GM12878 (cell line): ENCODE measurements at regions not wholly inside any gene's neighbourhood (a gene's known extent, or its start where the extent isn't known, plus 50 kb on each side); places are given as distances from the start of the nearest gene placed in this dataset.

ENCODE experiments used
- ATAC-seq: fragments of 200-7000 bp; cut with Tn5 transposase; 3 replicates; pipeline ENCODE4 v1.9.1; 2020; ENCODE audit warnings: mild to moderate bottlenecking, moderate library complexity
- BruUV-seq: library from RNA; stranded (reverse); fragments of 400-500 nt; replicated peaks from 2 replicates; lab custom pipeline; 2021; lab: Mats Ljungman, UMichigan
- CTCF ChIA-PET: fragments of 300-600 bp; sonication (Branson Sonifier 250); formaldehyde crosslinking; extraction: SDS; loops from one replicate; lab custom pipeline; 2021; ENCODE audit warnings: inconsistent platforms; lab: Yijun Ruan, JAX
- POLR2A ChIA-PET: fragments of 350-600 bp; formaldehyde crosslinking; extraction: SDS; loops from one replicate; lab custom pipeline; 2021; ENCODE audit warnings: inconsistent platforms; lab: Charles Lee
- RAD21 ChIA-PET: fragments of 300-600 bp; sonication (Branson Sonifier 250); formaldehyde crosslinking; loops from one replicate; lab custom pipeline; 2023; ENCODE audit warnings: antibody characterized with exemption; ENCODE audit not compliant: unreplicated experiment; lab: Charles Lee
- SMC1A ChIA-PET: fragments of 300-600 bp; sonication (Branson Sonifier 250); formaldehyde crosslinking; loops from one replicate; lab custom pipeline; 2023; ENCODE audit not compliant: unreplicated experiment, uncharacterized antibody; lab: Charles Lee
- DNase-seq: peaks from one replicate; pipeline ENCODE4 v3.0.0-alpha.2; 2011; ENCODE audit warnings: low read depth, low spot score
- FAIRE-seq: peaks from 3 replicates; lab custom pipeline; 2011; peaks lifted over from hg19 to GRCh38; lab: Jason Lieb, UNC
- H2AFZ ChIP-seq: 2 replicates; pipeline ENCODE4 v1.6.0; 2011; ENCODE audit warnings: low read depth, low read length, control low read depth; ENCODE audit not compliant: control insufficient read depth
- H3K27ac ChIP-seq: 2 replicates; pipeline ENCODE4 v1.5.1; 2011; ENCODE audit warnings: control low read depth; ENCODE audit not compliant: control insufficient read depth, insufficient read depth
- H3K27me3 ChIP-seq, 2 experiments: replicated peaks in 1 of 2; 2 replicates each; pipeline versions ENCODE4 v1.6.0 to v1.6.1; 2011; ENCODE audit warnings: low read length in 1 of 2; ENCODE audit not compliant: control insufficient read depth in 2 of 2, insufficient read depth in 2 of 2
- H3K36me3 ChIP-seq, 2 experiments: 2 replicates each; pipeline ENCODE4 v1.5.1; 2011; ENCODE audit warnings: low read length in 1 of 2; ENCODE audit not compliant: control insufficient read depth in 2 of 2, insufficient read depth in 2 of 2
- H3K4me1 ChIP-seq: 2 replicates; pipeline ENCODE4 v1.6.1; 2011; ENCODE audit warnings: mild to moderate bottlenecking, low read length, moderate library complexity, mixed read lengths; ENCODE audit not compliant: control insufficient read depth, insufficient read depth
- H3K4me2 ChIP-seq: 2 replicates; pipeline ENCODE4 v1.6.0; 2011; ENCODE audit warnings: control low read depth; ENCODE audit not compliant: control insufficient read depth, insufficient read depth
- H3K4me3 ChIP-seq: fragments of 200-600 bp; sonication (generic); 2 replicates; pipeline ENCODE4 v1.5.1; 2016
- H3K79me2 ChIP-seq: 2 replicates; pipeline ENCODE4 v1.6.0; 2011; ENCODE audit warnings: low read length; ENCODE audit not compliant: control insufficient read depth, insufficient read depth
- H3K9ac ChIP-seq: 2 replicates; pipeline ENCODE4 v1.8.0; 2011; ENCODE audit warnings: low read length, control low read depth, mixed read lengths; ENCODE audit not compliant: control insufficient read depth, insufficient read depth
- H3K9me3 ChIP-seq: replicated peaks from 3 replicates; pipeline ENCODE4 v1.5.1; 2011; ENCODE audit warnings: mild to moderate bottlenecking, low read length; ENCODE audit not compliant: control insufficient read depth, insufficient read depth
- H4K20me1 ChIP-seq: 2 replicates; pipeline ENCODE4 v1.6.0; 2011; ENCODE audit not compliant: control insufficient read depth, insufficient read depth
- BACH1 ChIP-seq: fragments of 450-650 bp; IDR thresholded peaks from 2 replicates; pipeline ENCODE4 v1.6.1; 2017; ENCODE audit warnings: mild to moderate bottlenecking, borderline replicate concordance
- CBFB ChIP-seq: IDR thresholded peaks from 2 replicates; pipeline ENCODE4 v1.6.1; 2016; ENCODE audit warnings: antibody characterized with exemption, low read depth
- CBX3 ChIP-seq: fragments of 200-600 bp; sonication (generic); IDR thresholded peaks from 2 replicates; pipeline ENCODE4 v1.6.1; 2016; ENCODE audit warnings: low read depth, borderline replicate concordance
- HCFC1 ChIP-seq: fragments of 150-350 bp; IDR thresholded peaks from 2 replicates; pipeline ENCODE4 v1.6.1; 2014; ENCODE audit warnings: low read length
- IKZF1 ChIP-seq: fragments of 450-650 bp; conservative IDR thresholded peaks from 2 replicates; pipeline ENCODE4 v1.6.1; 2017; ENCODE audit warnings: antibody characterized with exemption, mild to moderate bottlenecking
- IKZF2 ChIP-seq, 2 experiments: fragments of 450-650 bp; IDR thresholded peaks; 2 replicates each; pipeline ENCODE4 v1.6.1; 2017; ENCODE audit warnings: mild to moderate bottlenecking in 2 of 2, moderate library complexity in 2 of 2
- IRF5 ChIP-seq: fragments of 450-650 bp; IDR thresholded peaks from 2 replicates; pipeline ENCODE4 v1.6.1; 2017; ENCODE audit warnings: borderline replicate concordance
- JUND ChIP-seq: IDR thresholded peaks from 2 replicates; pipeline ENCODE4 v1.6.1; 2012; ENCODE audit warnings: low read depth, mild to moderate bottlenecking, low read length, improper control_type of control experiment, moderate library complexity
- NFYB ChIP-seq: IDR thresholded peaks from 2 replicates; pipeline ENCODE4 v1.6.1; 2011; ENCODE audit warnings: low read depth, mild to moderate bottlenecking, low read length, improper control_type of control experiment, moderate library complexity; ENCODE audit not compliant: insufficient read depth
- SREBF1 ChIP-seq: IDR thresholded peaks from 2 replicates; pipeline ENCODE4 v1.6.1; 2012; ENCODE audit warnings: mild to moderate bottlenecking, low read length
- YY1 ChIP-seq: IDR thresholded peaks from 2 replicates; pipeline ENCODE4 v1.6.1; 2011; ENCODE audit warnings: low read depth, mild to moderate bottlenecking, low read length
- ZBTB33 ChIP-seq: fragments of 450-650 bp; IDR thresholded peaks from 2 replicates; pipeline ENCODE4 v1.6.1; 2017; ENCODE audit warnings: mild to moderate bottlenecking
- ZNF384 ChIP-seq: IDR thresholded peaks from 2 replicates; pipeline ENCODE4 v1.6.1; 2012; ENCODE audit warnings: low read depth, mild to moderate bottlenecking, low read length, improper control_type of control experiment, borderline replicate concordance
- ZNF622 ChIP-seq: fragments of 450-650 bp; IDR thresholded peaks from 2 replicates; pipeline ENCODE4 v1.6.1; 2017; ENCODE audit warnings: mild to moderate bottlenecking, inconsistent platforms
- WGBS: methylation state at CpG from one replicate; pipeline ENCODE4 v1.1.6; 2016; ENCODE audit warnings: low lambda C conversion rate; ENCODE audit not compliant: insufficient replicate concordance, insufficient coverage; ENCODE audit errors: missing lambda C conversion rate; 5-methylcytosine and 5-hydroxymethylcytosine counted together
- in situ Hi-C: fragments of 300-500 bp; cut with MboI; formaldehyde crosslinking; loops from 9 replicates; pipeline ENCODE4 v1.14.3; 2018; ENCODE audit warnings: mixed read lengths
- intact Hi-C: fragments of 100-400 bp; cut with micrococcal nuclease; formaldehyde crosslinking; loops from one replicate; pipeline ENCODE4 v1.14.2; 2022; ENCODE audit not compliant: unreplicated experiment

- Histone ChIP-seq H3K4me2 (no peak overlapping the region), H3K79me2 (no peaks in the 10 kb centered on the region), H3K27ac (no peak overlapping the region), H3K27me3 (no peaks in the 10 kb centered on the region), H3K36me3 (no peaks in the 10 kb centered on the region), H4K20me1 (no peaks in the 10 kb centered on the region), H3K4me3 (no peak overlapping the region), H3K4me1 (no peaks in the 10 kb centered on the region), H2AFZ (no peak overlapping the region), H3K9me3 (no peaks in the 10 kb centered on the region), H3K9ac (no peak overlapping the region)
- no peak for FAIRE-seq
- no peak for DNase-seq
- POLR2A ChIA-PET, result no interaction called here
- CTCF ChIA-PET, result interaction anchor here (3.6 kb wide), 1 partner anchor 8 kb away, joined by 11 read pairs; no protein-coding TSS in a partner anchor
- 0% methylated on average over 2 of the region's 2 CpGs for WGBS
- in situ Hi-C loops, result no loop called here
- SMC1A ChIA-PET, result interaction anchor here (1.0 to 2.8 kb wide), 4 partner anchors 8 to 15 kb away, joined by 3 to 7 read pairs (median 5); no protein-coding TSS in a partner anchor
- no TSS peak for BruUV-seq
- ATAC-seq, result no peak
- RAD21 ChIA-PET, result no interaction called here
- intact Hi-C loops, result no loop called here
- TF ChIP-seq CBX3, result no peak
- TF ChIP-seq BACH1, result no peak
- no peak for TF ChIP-seq NFYB
- no peak for TF ChIP-seq CBFB
- TF ChIP-seq SREBF1, result no peak
- no peak for TF ChIP-seq ZBTB33
- no peak for TF ChIP-seq IKZF2 (IDR thresholded peaks at IDR 0.05)
- no peak for TF ChIP-seq YY1
- no peak for TF ChIP-seq IKZF1
- no peak for TF ChIP-seq IRF5
- no peak for TF ChIP-seq JUND
- TF ChIP-seq ZNF622, result no peak
- TF ChIP-seq ZNF384, result no peak
- TF ChIP-seq HCFC1, result no peak
These were observed 144.6 kb upstream of the FBN2 start for GRCh38 chr5:128682669-128683068.
